Left ventricle myocardium inferior (tissue), 1 donor: ENCODE measurements at regions not wholly inside any gene's neighbourhood (a gene's known extent, or its start where the extent isn't known, plus 50 kb on each side); places are given as distances from the start of the nearest gene placed in this dataset.

ENCODE experiments used
- DNase-seq: peaks from one replicate; pipeline ENCODE4 v3.0.0-alpha.2; 2020
- H3K27ac ChIP-seq: fragments of 200-600 bp; replicated peaks from 2 replicates; pipeline ENCODE4 v1.8.0; 2021
- H3K27me3 ChIP-seq: fragments of 200-600 bp; 2 replicates; pipeline ENCODE4 v1.8.0; 2021; ENCODE audit warnings: low read depth
- H3K36me3 ChIP-seq: fragments of 200-600 bp; 2 replicates; pipeline ENCODE4 v1.8.0; 2021
- H3K4me1 ChIP-seq: fragments of 200-600 bp; 2 replicates; pipeline ENCODE4 v1.8.0; 2021
- H3K4me3 ChIP-seq: fragments of 200-600 bp; 2 replicates; pipeline ENCODE4 v1.8.0; 2021; ENCODE audit warnings: mild to moderate bottlenecking, moderate library complexity
- H3K9me3 ChIP-seq: fragments of 200-600 bp; replicated peaks from 2 replicates; pipeline ENCODE4 v1.8.0; 2021
- CTCF ChIP-seq: fragments of 200-600 bp; IDR thresholded peaks from 2 replicates; pipeline ENCODE4 v1.8.0; 2021; ENCODE audit warnings: antibody characterized with exemption, mild to moderate bottlenecking, borderline replicate concordance
- intact Hi-C: fragments of 100-400 bp; cut with micrococcal nuclease; formaldehyde crosslinking; loops from one replicate; pipeline ENCODE4 v1.11.0; 2022
- donor health status: DM: no; HTN: yes; CAD: no; lungs with severe emphysema.

- Histone ChIP-seq H3K4me1 (no peaks in the 10 kb centered on the region), H3K27me3 (no peaks in the 10 kb centered on the region), H3K4me3 (no peak overlapping the region), H3K9me3 (no peaks in the 10 kb centered on the region), H3K36me3 (no peaks in the 10 kb centered on the region), H3K27ac (no peak overlapping the region)
- intact Hi-C loops: no loop called here
- no peak for DNase-seq
- TF ChIP-seq CTCF: no peak
These were observed 908.1 kb upstream of the FANCL start for GRCh38 chr2:59149271-59149670.

GRCh38 chr2:59112258-59112657 is 871.1 kb upstream of the FANCL start:
- H3K4me3 ChIP-seq: no peak overlapping the region
- H3K36me3 ChIP-seq: no peaks in the 10 kb centered on the region
- no peak for TF ChIP-seq CTCF
- intact Hi-C loops: no loop called here
- no peak overlapping the region for H3K27ac ChIP-seq
- H3K27me3 ChIP-seq: no peaks in the 10 kb centered on the region
- DNase-seq: no peak
- H3K4me1 ChIP-seq: no peaks in the 10 kb centered on the region
- H3K9me3 ChIP-seq: no peaks in the 10 kb centered on the region

GRCh38 chr2:59096973-59097372 is 855.8 kb upstream of the FANCL start:
- Histone ChIP-seq H3K9me3 (peaks cover 46% of the 10 kb centered on the region), H3K4me3 (no peak overlapping the region), H3K4me1 (no peaks in the 10 kb centered on the region), H3K27me3 (no peaks in the 10 kb centered on the region), H3K36me3 (no peaks in the 10 kb centered on the region), H3K27ac (no peak overlapping the region)
- DNase-seq: no peak
- TF ChIP-seq CTCF: no peak
- intact Hi-C loops: no loop called here

GRCh38 chr2:59093571-59093970 is 852.4 kb upstream of the FANCL start:
- Histone ChIP-seq H3K27me3 (no peaks in the 10 kb centered on the region), H3K4me1 (no peaks in the 10 kb centered on the region), H3K36me3 (no peaks in the 10 kb centered on the region), H3K9me3 (peaks cover 36% of the 10 kb centered on the region), H3K27ac (no peak overlapping the region), H3K4me3 (no peak overlapping the region)
- TF ChIP-seq CTCF: no peak
- intact Hi-C loops: no loop called here
- no peak for DNase-seq

GRCh38 chr2:59084326-59084725 is 843.2 kb upstream of the FANCL start:
- Histone ChIP-seq H3K4me3 (no peak overlapping the region), H3K4me1 (no peaks in the 10 kb centered on the region), H3K9me3 (no peaks in the 10 kb centered on the region), H3K36me3 (no peaks in the 10 kb centered on the region), H3K27me3 (no peaks in the 10 kb centered on the region), H3K27ac (no peak overlapping the region)
- intact Hi-C loops: no loop called here
- no peak for DNase-seq
- TF ChIP-seq CTCF: no peak
